IPS-15b (cell line): ENCODE measurements at regions not wholly inside any gene's neighbourhood (a gene's known extent, or its start where the extent isn't known, plus 50 kb on each side); places are given as distances from the start of the nearest gene placed in this dataset.
"Not testable (repeated sequence)": the region's sequence is repeated elsewhere in the genome, so short reads cannot be mapped to it uniquely, and the experiment has no call there.

Experiments used
- H3K27me3 ChIP-seq: one replicate; pipeline ENCODE4 v1.6.1; 2013; ENCODE audit warnings: low read length; ENCODE audit not compliant: control insufficient read depth, insufficient read depth
- H3K36me3 ChIP-seq: one replicate; pipeline ENCODE4 v1.6.1; 2013; ENCODE audit warnings: low read length; ENCODE audit not compliant: control insufficient read depth, insufficient read depth
- H3K4me1 ChIP-seq: one replicate; pipeline ENCODE4 v1.6.1; 2013; ENCODE audit warnings: mild to moderate bottlenecking, low read length; ENCODE audit not compliant: control insufficient read depth, insufficient read depth
- H3K4me3 ChIP-seq: one replicate; pipeline ENCODE4 v1.5.1; 2013; ENCODE audit warnings: low read depth, low read length
- H3K9ac ChIP-seq: one replicate; pipeline ENCODE4 v1.6.1; 2013; ENCODE audit warnings: low read depth, mild to moderate bottlenecking, low read length
- H3K9me3 ChIP-seq: one replicate; pipeline ENCODE4 v1.6.1; 2013; ENCODE audit warnings: mild to moderate bottlenecking, low read length; ENCODE audit not compliant: control insufficient read depth, insufficient read depth

DNA sequence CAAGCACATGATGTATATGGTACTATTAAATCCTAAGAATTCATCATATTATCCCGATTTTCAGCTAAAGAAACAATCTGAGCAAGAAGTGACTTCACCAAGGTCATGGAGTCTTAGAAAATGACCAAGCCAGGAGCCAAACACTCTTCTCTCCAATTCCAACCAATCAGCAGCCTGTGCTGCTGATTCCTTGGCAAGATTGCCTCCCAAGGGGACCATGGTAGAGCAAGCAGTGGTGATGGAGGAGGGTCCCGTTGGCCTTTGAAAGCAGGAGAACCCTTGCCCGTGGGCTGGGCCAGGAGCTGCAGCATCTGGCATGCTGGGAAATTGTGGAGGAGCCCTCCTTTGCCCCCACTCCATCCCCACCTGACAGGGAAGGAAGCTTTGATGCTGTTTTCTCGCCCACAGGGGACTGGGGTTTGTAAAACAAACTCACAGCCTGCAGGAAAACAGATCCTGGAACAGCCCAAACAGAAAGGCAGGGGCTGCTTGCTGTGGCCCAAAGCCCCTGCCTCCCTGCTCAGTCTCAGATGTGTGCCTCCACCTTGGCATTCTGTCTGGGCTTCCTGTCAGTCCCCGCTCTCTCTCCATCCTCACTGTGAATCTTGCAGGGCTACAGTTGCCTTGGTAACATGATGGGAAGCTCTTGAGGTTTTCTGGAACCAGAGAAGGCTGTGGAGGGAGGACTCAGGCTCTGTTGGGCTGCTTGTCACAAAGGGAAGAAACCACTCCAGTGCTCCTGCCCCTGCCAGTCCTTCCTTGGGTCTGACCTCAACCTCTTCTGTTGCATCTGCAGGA lies 70.8 kb upstream of the HSPA9 start:
- Histone ChIP-seq H3K27me3 (no peaks in the 10 kb centered on the region), H3K4me3 (no peak overlapping the region), H3K36me3 (no peaks in the 10 kb centered on the region), H3K9me3 (no peaks in the 10 kb centered on the region), H3K4me1 (peaks cover 19% of the 10 kb centered on the region), H3K9ac (no peak overlapping the region)

DNA sequence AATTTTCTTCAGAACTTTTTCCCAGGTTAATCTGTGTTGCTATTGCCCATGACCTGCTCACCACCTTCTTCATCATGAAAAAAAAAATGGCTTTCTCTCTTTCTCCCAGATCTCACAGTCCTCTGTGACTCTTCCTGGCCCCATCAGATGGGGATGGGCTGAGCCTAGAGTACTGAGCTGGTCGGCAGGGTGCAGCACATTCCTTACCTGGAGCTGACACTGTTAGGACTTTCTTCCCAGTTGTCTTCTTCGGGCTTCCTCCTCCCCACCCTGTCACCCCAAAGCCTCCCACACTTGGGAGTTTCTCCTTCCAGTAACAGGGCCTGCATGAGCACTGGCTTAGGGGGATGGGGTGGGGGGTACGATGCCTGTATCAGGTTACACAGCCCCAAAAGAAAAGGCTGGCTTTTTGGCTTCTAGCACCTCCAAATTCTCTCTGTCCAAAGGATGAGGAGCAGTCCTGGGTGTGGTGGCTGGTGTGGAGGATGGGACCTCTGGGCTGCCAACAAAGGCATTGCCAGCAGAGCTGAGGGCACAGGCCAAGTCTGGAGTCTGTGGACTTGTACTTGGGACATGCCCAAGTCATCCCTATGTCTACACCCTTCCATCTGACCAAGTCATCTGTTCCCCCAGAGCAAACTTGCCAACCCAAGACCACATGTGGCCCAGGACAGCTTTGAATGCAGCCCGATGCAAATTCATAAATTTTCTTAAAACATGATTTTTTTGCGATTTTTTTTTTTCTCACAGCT lies 68.0 kb upstream of the HSPA9 start:
- Histone ChIP-seq H3K9ac (no peak overlapping the region), H3K4me3 (no peak overlapping the region), H3K9me3 (no peaks in the 10 kb centered on the region), H3K27me3 (no peaks in the 10 kb centered on the region), H3K36me3 (no peaks in the 10 kb centered on the region), H3K4me1 (peaks cover 7% of the 10 kb centered on the region)

DNA sequence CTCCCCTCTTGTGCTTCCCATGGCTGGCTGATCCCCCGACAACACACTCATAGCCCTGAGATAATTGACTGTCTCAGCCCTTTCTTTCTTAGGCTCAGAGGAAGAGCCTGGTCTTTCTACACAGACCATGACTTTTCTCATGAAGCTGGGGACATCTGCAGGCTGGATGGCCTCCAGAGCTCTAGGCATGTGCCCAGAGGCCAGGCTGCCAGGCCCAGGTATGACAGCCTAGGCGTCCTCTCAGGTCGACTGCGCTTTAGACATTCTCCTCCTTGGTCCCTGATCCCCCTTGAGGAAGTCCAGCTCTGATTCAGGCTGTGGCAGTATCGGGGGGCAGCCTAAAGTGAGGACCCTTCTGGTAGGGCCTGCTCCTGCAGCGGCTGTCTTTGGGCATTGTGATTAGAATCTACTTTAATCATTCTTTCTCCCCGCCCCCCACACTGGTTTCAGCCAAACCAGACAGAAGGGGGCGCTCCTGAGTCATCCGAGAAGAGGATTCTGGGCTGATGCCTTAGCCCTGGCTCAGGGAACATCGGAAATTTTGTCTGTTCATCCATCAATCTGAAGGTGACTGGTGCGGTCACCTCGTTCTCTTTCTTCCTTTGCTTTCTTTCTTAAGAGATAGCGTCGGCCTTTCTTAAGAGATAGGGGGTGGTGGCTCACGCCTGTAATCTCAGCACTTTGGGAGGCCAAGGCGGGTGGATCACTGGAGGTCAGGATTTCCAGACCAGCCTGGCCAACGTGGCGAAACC lies 66.5 kb upstream of the HSPA9 start:
- H3K4me1 ChIP-seq = peaks cover 6% of the 10 kb centered on the region
- no peaks in the 10 kb centered on the region for H3K36me3 ChIP-seq
- no peak overlapping the region for H3K9ac ChIP-seq
- H3K9me3 ChIP-seq = no peaks in the 10 kb centered on the region
- no peak overlapping the region for H3K4me3 ChIP-seq
- H3K27me3 ChIP-seq = no peaks in the 10 kb centered on the region

DNA sequence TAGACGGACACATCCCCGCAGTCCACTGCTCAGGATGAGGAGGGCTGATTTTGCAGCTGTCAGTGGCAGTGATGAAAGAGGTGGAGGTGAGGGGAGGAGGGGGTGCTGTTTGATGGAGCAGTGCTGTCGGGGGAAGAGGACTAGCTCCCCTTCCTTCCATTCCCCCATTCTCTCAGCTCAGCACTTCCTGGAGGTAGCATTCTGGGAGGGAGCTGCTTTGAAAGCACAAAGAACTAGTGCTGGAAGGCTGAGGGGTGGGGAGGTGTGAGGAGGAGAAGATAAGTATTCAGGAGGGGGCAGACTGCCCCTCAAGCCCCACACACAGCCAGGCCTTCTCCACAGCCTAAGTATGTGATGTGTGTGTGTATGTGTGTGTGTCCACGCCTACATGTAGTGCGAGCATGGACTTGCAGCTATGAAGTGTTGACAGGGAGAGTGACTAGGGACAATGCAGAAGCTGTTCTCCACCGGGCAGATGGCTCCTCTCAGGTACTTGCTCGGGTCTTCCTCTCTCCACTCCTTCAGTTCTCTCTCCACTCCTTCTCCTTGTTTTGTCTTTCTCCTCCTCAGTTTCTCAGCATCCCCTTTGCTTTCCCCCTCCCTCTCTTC lies 65.5 kb upstream of the HSPA9 start:
- H3K9ac ChIP-seq = peak overlapping the region; percentile 37
- H3K36me3 ChIP-seq = no peaks in the 10 kb centered on the region
- peaks cover 6% of the 10 kb centered on the region for H3K4me1 ChIP-seq
- H3K4me3 ChIP-seq = no peak overlapping the region
- no peaks in the 10 kb centered on the region for H3K9me3 ChIP-seq
- no peaks in the 10 kb centered on the region for H3K27me3 ChIP-seq

DNA sequence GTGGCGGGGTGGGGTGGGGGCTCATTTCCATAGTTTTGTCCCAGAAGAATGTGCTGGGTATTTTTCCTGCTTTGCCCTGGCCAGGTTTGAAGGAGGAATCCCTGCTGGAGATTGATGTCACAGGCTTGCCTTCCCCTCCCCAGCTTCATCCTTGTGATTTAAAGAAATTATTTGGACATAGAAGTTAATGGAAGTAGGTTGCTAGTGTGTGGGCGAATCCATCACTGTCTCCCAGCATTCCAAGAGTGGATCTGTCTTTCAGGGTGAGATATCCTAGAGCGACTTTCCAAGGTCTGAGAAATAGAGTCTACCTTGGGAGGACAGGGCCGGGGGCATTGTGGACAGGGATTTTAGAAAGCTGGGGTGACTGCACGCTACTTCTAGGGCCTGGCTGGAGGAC lies 64.9 kb upstream of the HSPA9 start:
- Histone ChIP-seq H3K36me3 (no peaks in the 10 kb centered on the region), H3K4me1 (peaks cover 6% of the 10 kb centered on the region)

DNA sequence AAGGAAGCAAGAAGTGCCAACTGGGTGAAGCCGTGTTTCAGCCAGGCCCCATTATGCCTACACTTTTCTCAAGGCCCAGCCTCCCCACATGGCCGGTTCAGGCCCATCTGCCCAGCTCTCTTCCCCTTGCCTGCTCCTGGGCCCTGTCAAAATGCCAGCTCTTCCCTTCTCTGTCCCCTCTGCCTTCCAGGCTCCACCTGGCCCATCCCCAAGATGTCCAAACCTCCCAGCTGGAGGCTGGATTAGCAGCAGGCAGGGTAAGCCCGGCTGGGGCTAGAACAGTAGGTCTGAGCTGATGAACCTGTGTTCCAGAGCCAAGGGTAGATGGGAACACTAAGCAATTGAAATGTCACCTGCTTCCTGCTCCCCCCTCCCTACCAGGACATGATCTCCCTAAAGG lies 64.1 kb upstream of the HSPA9 start:
- peaks cover 6% of the 10 kb centered on the region for H3K4me1 ChIP-seq
- H3K9ac ChIP-seq = no peak overlapping the region
- no peaks in the 10 kb centered on the region for H3K9me3 ChIP-seq
- H3K27me3 ChIP-seq = no peaks in the 10 kb centered on the region
- H3K36me3 ChIP-seq = no peaks in the 10 kb centered on the region
- no peak overlapping the region for H3K4me3 ChIP-seq

More for the DNA sequence above, 64.9 kb upstream of the HSPA9 start:
- no peaks in the 10 kb centered on the region for H3K9me3 ChIP-seq
- H3K27me3 ChIP-seq = no peaks in the 10 kb centered on the region
- H3K4me3 ChIP-seq = no peak overlapping the region
- peak overlapping the region; percentile 37 for H3K9ac ChIP-seq

DNA sequence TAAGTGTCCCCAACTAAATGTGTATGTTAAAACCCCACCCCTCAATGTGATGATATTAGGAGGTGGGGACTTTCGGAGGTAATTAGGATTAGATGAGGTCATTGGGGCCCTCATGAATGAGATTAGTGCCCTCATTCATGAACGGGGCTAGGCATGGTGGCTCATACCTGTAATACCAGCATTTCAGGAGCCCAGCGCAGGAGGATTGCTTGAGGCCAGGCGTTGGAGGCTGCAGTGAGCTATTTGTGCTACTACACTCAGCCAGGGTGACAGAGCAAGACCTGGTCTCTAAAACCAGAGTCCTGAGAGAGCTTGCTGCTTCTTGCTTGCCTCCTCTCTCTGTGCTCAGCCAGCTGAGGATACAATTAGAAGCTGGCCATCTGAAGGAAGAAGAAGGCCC lies 62.1 kb upstream of the HSPA9 start:
- Histone ChIP-seq H3K4me1 (peaks cover 10% of the 10 kb centered on the region), H3K9me3 (no peaks in the 10 kb centered on the region), H3K9ac (no peak overlapping the region), H3K4me3 (no peak overlapping the region), H3K36me3 (no peaks in the 10 kb centered on the region), H3K27me3 (no peaks in the 10 kb centered on the region)

DNA sequence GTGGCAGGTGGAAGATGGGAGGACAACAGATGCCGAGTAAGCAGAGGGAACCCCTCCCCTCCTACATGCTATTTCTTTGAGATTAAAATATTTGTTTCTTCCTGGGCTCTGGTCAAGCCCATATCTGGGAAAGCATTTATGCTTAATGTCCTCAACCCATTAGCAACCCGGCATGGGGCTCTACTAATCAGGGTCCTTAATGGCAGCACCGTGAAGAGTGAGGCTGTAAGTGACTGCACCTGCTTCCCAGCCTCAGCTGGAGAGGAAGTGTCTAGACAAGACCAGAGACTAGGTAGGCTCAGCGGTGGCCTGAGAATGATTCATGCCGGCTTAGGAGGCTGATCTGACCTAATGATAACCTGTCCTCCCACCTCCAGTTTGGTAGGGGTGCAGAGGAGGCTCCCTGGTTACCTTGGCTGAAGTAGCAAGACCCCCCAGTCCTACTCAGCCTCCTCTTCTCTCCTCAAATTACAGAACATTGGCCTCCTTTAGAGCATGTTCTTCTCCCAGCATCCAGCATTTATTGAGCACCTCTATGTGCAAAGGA lies 61.3 kb upstream of the HSPA9 start:
- no peak overlapping the region for H3K4me3 ChIP-seq

DNA sequence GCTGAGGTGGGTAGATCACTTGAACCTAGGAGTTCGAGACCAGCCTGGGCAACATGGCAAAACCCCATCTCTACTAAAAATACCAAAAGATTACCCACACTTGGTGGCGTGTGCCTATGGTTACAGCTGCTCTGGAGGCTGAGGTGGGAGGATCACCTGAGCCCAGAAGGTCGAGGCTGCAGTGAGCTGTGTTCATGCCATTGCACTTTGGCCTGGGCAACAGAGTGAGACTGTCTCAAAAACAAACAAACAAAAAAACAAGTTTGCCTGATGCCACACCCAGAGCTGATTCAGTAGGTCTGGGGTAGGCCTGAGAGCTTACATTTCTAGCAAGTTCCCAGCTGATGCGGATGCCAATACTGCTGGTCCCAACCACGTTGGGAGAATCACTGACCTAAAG lies 60.5 kb upstream of the HSPA9 start:
- H3K9me3 ChIP-seq = no peaks in the 10 kb centered on the region
- no peak overlapping the region for H3K9ac ChIP-seq
- H3K36me3 ChIP-seq = no peaks in the 10 kb centered on the region
- peaks cover 7% of the 10 kb centered on the region for H3K4me1 ChIP-seq
- H3K4me3 ChIP-seq = no peak overlapping the region
- no peaks in the 10 kb centered on the region for H3K27me3 ChIP-seq

More for the DNA sequence above, 61.3 kb upstream of the HSPA9 start:
- no peaks in the 10 kb centered on the region for H3K9me3 ChIP-seq
- peaks cover 8% of the 10 kb centered on the region for H3K4me1 ChIP-seq
- H3K36me3 ChIP-seq = no peaks in the 10 kb centered on the region
- no peaks in the 10 kb centered on the region for H3K27me3 ChIP-seq
- no peak overlapping the region for H3K9ac ChIP-seq

DNA sequence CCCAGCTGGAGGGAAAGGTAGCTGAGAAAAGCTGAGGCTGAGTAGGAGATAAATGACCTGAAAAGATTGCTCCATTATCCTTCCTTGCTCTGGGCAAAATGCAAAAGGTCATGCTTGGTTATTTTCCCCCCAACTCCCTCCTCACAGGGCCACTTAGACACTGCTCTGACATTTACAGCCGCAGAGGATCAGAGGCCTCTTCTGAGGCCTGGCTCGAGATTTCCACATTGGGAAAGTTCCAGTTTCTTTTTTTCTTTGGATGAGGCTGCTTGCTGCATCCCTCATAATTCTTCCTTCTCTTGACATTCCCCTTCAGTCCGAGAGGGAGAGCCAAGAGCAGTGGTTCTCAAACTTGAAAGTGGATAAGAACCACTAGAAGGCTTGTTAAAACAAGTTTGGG lies 60.1 kb upstream of the HSPA9 start:
- H3K36me3 ChIP-seq = no peaks in the 10 kb centered on the region
- no peak overlapping the region for H3K4me3 ChIP-seq
- no peaks in the 10 kb centered on the region for H3K27me3 ChIP-seq
- no peaks in the 10 kb centered on the region for H3K9me3 ChIP-seq
- H3K9ac ChIP-seq = no peak overlapping the region
- peaks cover 6% of the 10 kb centered on the region for H3K4me1 ChIP-seq

DNA sequence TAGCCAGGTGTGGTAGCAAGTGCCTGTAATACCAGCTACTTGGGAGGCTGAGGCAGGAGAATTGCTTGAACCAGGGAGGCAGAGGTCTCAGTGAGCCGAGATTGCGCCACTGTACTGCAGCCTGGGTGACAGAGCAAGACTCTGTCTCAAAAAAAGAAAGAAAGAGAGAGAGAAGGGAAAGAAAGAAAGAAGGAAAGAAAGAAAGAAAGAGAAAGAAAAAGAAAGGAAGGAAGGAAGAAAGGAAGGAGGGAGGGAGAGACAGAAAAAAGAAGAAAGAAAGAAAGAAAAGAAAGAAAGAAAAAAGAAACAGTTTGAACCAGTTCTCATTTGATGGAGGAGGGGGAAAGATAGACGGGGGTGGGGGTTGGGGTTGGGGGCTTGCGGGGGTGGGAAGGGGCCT lies 59.6 kb upstream of the HSPA9 start:
- not testable (repeated sequence) for H3K36me3 ChIP-seq, H3K4me3 ChIP-seq, H3K9me3 ChIP-seq, H3K4me1 ChIP-seq, H3K9ac ChIP-seq, H3K27me3 ChIP-seq
